Activated CD4-positive, alpha-beta memory T cell treated with anti-CD3 and anti-CD28 coated beads for 36 hours (primary cell): ENCODE measurements at regions not wholly inside any gene's neighbourhood (a gene's known extent, or its start where the extent isn't known, plus 50 kb on each side); places are given as distances from the start of the nearest gene placed in this dataset.
"Not testable (repeated sequence)": the region's sequence is repeated elsewhere in the genome, so short reads cannot be mapped to it uniquely, and the experiment has no call there.

Experiments
- CTCF ChIA-PET: fragments of 350-600 bp; sonication (Branson Sonifier 250); formaldehyde crosslinking; loops from one replicate; lab custom pipeline; 2021; ENCODE audit warnings: antibody characterized with exemption, inconsistent platforms; lab: Charles Lee
- POLR2A ChIA-PET: fragments of 350-600 bp; sonication (Branson Sonifier 250); formaldehyde crosslinking; loops from one replicate; lab custom pipeline; 2021; ENCODE audit warnings: antibody characterized with exemption; lab: Charles Lee
- DNase-seq: peaks from one replicate; pipeline ENCODE4 v3.0.0-alpha.2; 2020
- H3K27ac Mint-ChIP-seq: one replicate; pipeline ENCODE4 v1.8.0; 2021; ENCODE audit warnings: mixed read lengths
- H3K27me3 Mint-ChIP-seq: one replicate; pipeline ENCODE4 v1.8.0; 2021; ENCODE audit warnings: mixed read lengths
- H3K36me3 Mint-ChIP-seq: one replicate; pipeline ENCODE4 v1.8.0; 2021; ENCODE audit warnings: mixed read lengths
- H3K4me1 Mint-ChIP-seq: one replicate; pipeline ENCODE4 v1.8.0; 2021; ENCODE audit warnings: low read depth, mixed read lengths
- H3K4me3 Mint-ChIP-seq: one replicate; pipeline ENCODE4 v1.8.0; 2021; ENCODE audit warnings: mild to moderate bottlenecking, mixed read lengths
- H3K9me3 Mint-ChIP-seq: one replicate; pipeline ENCODE4 v1.8.0; 2021; ENCODE audit warnings: mixed read lengths
- intact Hi-C: fragments of 100-400 bp; cut with micrococcal nuclease; formaldehyde crosslinking; loops from one replicate; pipeline ENCODE4 v1.15.1; 2023

DNA sequence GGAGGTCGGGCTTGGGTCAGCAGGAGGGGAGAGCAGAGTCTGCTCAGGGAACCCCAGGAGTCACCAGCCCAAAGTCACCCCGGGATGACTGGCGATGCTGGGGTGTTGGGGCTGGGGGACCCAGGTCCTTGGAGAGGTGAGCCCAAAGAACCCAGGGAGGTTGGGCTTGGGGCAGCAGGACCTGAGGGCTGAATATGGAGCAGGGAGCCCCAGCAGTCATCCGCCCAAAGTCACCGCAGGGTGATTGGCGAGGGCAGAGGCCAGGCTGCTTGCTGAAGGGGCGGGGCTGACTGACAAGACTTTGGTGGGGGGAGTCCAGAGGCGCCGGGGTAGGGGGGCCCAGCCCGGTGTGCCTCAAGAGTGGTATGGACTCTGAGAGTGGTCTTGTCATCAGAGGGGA, 151.2 kb downstream of the TBC1D2B start:
- H3K9me3 Mint-ChIP-seq, H3K4me1 Mint-ChIP-seq, DNase-seq, CTCF ChIA-PET, POLR2A ChIA-PET, H3K36me3 Mint-ChIP-seq, H3K27me3 Mint-ChIP-seq, intact Hi-C loops, H3K27ac Mint-ChIP-seq, H3K4me3 Mint-ChIP-seq: not testable (repeated sequence)

GRCh38 chr15:77925101-77925500, 152.4 kb downstream of the TBC1D2B start:
- H3K27ac Mint-ChIP-seq, H3K4me1 Mint-ChIP-seq, H3K36me3 Mint-ChIP-seq, DNase-seq, H3K27me3 Mint-ChIP-seq, intact Hi-C loops, H3K9me3 Mint-ChIP-seq, POLR2A ChIA-PET, CTCF ChIA-PET, H3K4me3 Mint-ChIP-seq: not testable (repeated sequence)

GRCh38 chr15:77921664-77922063, 155.8 kb downstream of the TBC1D2B start:
- Mint-ChIP-seq H3K27me3 (peaks cover 5% of the 10 kb centered on the region), H3K4me1 (no peaks in the 10 kb centered on the region), H3K9me3 (no peaks in the 10 kb centered on the region), H3K4me3 (no peak overlapping the region), H3K36me3 (no peaks in the 10 kb centered on the region), H3K27ac (no peak overlapping the region)
- ChIA-PET POLR2A (no interaction called here), CTCF (no interaction called here)
- intact Hi-C loops, result no loop called here
- DNase-seq, result no peak

DNA sequence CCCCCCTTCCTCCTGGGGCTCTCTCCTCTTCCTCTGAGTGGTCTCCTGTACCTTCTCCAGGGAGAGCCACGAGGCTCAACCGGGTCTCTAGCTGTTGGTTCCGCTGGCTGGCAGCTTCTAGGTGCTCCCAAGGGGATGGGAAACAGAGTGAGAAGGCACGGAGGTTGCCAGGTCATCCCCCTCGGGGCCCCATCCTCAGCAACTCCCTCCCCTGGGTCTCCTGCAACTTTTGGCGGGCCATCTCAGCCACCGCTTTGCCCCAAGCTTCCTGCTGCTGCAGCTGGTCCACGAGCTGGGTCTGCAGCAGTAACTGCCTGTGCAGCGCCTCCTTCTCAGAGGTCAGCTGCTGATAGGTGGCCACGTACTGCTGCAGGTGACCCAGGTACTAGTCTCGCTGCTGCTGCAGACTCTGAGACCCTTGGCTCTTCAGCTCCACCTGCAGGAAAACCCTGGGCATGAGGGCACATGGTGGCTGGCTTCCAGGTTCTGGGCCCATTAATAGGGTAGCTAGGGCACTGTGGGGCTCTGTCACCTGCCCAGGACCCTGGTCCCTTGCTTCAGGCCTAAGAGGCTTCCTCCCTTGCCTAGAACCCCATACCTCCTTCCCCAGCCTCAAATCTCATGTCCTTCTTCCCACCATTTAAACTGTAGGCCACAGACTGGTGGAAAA, 160.4 kb downstream of the TBC1D2B start:
- H3K27me3 Mint-ChIP-seq, POLR2A ChIA-PET, DNase-seq, H3K36me3 Mint-ChIP-seq, CTCF ChIA-PET, H3K27ac Mint-ChIP-seq, H3K4me1 Mint-ChIP-seq, H3K9me3 Mint-ChIP-seq, H3K4me3 Mint-ChIP-seq, intact Hi-C loops: not testable (repeated sequence)

DNA sequence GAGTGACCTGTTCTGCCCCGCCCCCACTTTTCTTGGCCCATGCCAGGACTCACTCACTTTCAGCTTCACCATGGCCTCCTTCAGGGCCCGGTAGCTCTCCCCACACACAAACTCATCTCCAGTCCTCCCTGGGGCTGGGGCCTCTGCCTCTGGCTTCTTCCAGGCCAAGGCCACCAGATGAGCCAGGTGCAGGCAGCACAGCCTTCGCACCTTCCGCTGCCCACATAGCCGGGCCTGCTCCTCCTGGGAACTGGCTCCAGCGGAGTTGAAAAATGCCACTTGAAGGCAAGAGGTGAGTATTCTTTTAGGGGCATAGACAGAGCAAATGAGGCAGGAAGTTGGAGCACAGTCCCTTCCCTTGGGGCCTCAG, 161.6 kb downstream of the TBC1D2B start:
- POLR2A ChIA-PET, intact Hi-C loops, CTCF ChIA-PET, H3K27ac Mint-ChIP-seq, H3K9me3 Mint-ChIP-seq, DNase-seq, H3K4me3 Mint-ChIP-seq, H3K4me1 Mint-ChIP-seq, H3K27me3 Mint-ChIP-seq, H3K36me3 Mint-ChIP-seq: not testable (repeated sequence)

DNA sequence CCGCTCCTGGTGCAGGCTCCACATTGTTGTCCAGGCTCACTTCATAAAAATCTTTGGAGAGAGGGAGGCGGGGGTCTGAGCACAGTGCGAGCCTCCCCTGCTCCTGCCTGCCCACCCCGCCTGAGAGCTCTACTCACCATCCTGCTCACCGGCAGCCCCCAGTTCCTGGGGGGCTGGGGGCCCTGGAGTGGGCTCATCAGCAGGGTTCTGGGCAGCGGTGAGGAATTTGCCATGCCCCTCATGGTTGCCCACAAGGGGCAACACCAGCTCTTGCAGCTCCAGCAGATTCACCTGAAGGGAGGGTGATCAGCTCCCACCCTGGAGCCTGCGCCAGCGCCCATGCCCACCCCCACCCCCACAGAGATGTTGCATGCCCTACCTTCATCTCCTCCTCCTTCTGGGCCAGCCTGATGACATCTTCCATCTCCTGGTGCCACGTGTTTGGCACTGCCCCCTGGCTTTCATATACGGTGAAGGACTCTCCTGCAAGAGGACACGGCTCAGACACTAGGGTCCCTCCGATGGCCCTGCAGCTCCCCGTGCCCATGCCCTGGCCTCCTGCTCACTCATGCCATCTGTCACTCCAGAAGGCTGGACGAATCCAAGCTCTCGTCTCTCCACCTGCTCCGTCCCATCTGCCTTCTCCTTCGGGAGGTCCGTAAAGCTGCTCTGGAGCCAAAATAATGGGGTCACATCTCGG, 162.1 kb downstream of the TBC1D2B start:
- no peaks in the 10 kb centered on the region for H3K9me3 Mint-ChIP-seq
- DNase-seq, result no peak
- no peak overlapping the region for H3K27ac Mint-ChIP-seq
- no peaks in the 10 kb centered on the region for H3K4me1 Mint-ChIP-seq
- H3K4me3 Mint-ChIP-seq, result no peak overlapping the region
- ChIA-PET POLR2A (no interaction called here), CTCF (no interaction called here)
- intact Hi-C loops, result no loop called here
- peaks cover 5% of the 10 kb centered on the region for H3K27me3 Mint-ChIP-seq
- no peaks in the 10 kb centered on the region for H3K36me3 Mint-ChIP-seq

DNA sequence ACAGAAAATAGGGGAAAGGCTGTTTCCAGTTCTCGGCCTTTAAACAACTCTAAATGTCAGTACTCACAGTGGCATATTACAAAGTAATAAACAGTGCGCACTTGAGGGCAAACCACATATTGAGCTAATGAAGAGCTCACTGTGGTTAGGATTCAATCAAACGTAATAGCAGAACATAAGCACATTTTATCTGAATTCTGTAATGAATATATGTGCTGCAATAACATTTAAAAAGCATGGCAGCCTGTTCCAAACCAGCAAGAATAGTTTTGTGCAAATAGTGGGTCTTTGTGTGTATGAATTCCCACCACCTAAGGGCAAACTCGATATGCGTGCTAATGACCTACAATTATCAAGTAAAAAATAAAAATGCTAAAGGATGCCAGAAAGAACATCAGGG, 163.0 kb downstream of the TBC1D2B start:
- intact Hi-C loops, H3K4me1 Mint-ChIP-seq, CTCF ChIA-PET, H3K36me3 Mint-ChIP-seq, H3K27ac Mint-ChIP-seq, DNase-seq, H3K4me3 Mint-ChIP-seq, H3K27me3 Mint-ChIP-seq, POLR2A ChIA-PET, H3K9me3 Mint-ChIP-seq: not testable (repeated sequence)

GRCh38 chr15:77910030-77910911, 167.2 kb downstream of the TBC1D2B start:
- intact Hi-C loops, H3K4me1 Mint-ChIP-seq, H3K9me3 Mint-ChIP-seq, H3K36me3 Mint-ChIP-seq: not testable (repeated sequence)
- DNase-seq, result peak; percentile 86
- H3K27me3 Mint-ChIP-seq, result peaks cover 18% of the 10 kb centered on the region
- ChIA-PET CTCF (interaction anchor here (0.6 to 3.6 kb wide), 30 partner anchors 9 to 841 kb away, joined by 3 to 18 read pairs (median 4); partner anchors contain the start of gene TBC1D2B), POLR2A (interaction anchor here (0.6 kb wide), 1 partner anchor 502 kb away, joined by 4 read pairs; no protein-coding TSS in a partner anchor)
- H3K4me3 Mint-ChIP-seq, result peak overlapping the region; percentile 66
- peak overlapping the region; percentile 42 for H3K27ac Mint-ChIP-seq

- POLR2A ChIA-PET, result no interaction called here
- peaks cover 18% of the 10 kb centered on the region for H3K27me3 Mint-ChIP-seq
- CTCF ChIA-PET, result interaction anchor here (0.8 to 3.6 kb wide), 22 partner anchors 8 to 357 kb away, joined by 3 to 18 read pairs (median 5); partner anchors contain the start of genes ACSBG1 and TBC1D2B
- no peak for DNase-seq
- intact Hi-C loops, result loop anchor here (10.0 kb wide), 1 partner anchor 45 kb away; no protein-coding TSS in a partner anchor
- peaks cover 2% of the 10 kb centered on the region for H3K4me1 Mint-ChIP-seq
- no peaks in the 10 kb centered on the region for H3K36me3 Mint-ChIP-seq
- H3K27ac Mint-ChIP-seq, result no peak overlapping the region
- no peaks in the 10 kb centered on the region for H3K9me3 Mint-ChIP-seq
- H3K4me3 Mint-ChIP-seq, result no peak overlapping the region
These were observed 168.2 kb downstream of the TBC1D2B start for GRCh38 chr15:77909182-77909940.

- H3K27ac Mint-ChIP-seq, DNase-seq, H3K4me1 Mint-ChIP-seq, H3K9me3 Mint-ChIP-seq, H3K36me3 Mint-ChIP-seq, POLR2A ChIA-PET, H3K4me3 Mint-ChIP-seq: not testable (repeated sequence)
- intact Hi-C loops, result loop anchor here (10.0 kb wide), 1 partner anchor 46 kb away; no protein-coding TSS in a partner anchor
- peaks cover 18% of the 10 kb centered on the region for H3K27me3 Mint-ChIP-seq
- CTCF ChIA-PET, result interaction anchor here (1.0 to 3.6 kb wide), 12 partner anchors 9 to 352 kb away, joined by 3 to 18 read pairs (median 4); partner anchors contain the start of gene ACSBG1
These were observed 168.8 kb downstream of the TBC1D2B start for GRCh38 chr15:77908752-77909111.

DNA sequence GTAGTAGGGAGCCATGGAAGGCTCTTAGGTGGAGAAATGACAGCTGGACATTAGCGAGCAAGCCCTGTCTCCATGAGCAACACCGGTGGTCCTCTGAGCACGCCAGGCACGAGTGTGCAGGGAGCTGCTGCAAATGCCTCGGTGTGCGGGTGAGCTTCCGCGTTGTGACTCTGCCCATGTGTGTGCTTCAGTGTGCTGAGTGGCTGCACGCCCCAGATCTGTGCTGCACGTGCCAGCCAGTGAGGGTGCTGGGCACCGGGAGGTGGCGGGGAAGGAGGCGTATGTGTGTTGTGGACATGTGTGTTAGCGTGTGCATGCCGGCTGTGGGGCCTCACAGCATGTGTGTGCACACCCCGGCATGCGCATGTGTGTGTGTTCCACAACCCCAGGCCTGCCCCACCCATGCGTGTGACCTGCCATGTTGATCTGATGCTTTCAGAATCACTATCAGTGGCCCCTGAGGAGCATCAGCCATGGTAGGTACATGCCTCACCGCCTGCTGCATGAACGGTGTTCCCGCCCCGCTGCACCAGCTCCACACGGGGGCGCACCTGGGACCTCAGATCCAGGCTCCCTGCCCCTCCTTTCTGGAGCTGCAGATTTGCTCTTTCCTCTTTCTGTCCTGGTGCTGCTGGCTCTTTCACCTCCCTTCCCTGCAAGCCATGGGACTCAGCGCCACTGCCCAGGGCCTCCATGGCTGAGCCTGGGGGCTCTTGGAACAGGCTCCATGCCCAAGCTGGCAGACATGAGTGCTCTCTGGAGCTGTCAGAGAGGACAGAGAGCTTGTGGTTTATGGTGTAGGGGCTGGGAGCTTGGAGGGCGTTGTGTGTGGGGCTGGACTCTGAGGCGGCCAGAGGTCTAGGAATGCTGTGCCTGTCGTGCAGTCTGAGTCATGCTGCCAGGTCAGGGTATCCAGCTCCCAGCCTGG, 169.4 kb downstream of the TBC1D2B start:
- no peaks in the 10 kb centered on the region for H3K9me3 Mint-ChIP-seq
- ChIA-PET POLR2A (no interaction called here), CTCF (interaction anchor here (0.6 to 3.6 kb wide), 13 partner anchors 9 to 353 kb away, joined by 3 to 18 read pairs (median 3); partner anchors contain the start of gene ACSBG1)
- peaks cover 16% of the 10 kb centered on the region for H3K27me3 Mint-ChIP-seq
- H3K27ac Mint-ChIP-seq, result no peak overlapping the region
- DNase-seq, result peak; percentile 80
- H3K4me3 Mint-ChIP-seq, result no peak overlapping the region
- peaks cover 2% of the 10 kb centered on the region for H3K4me1 Mint-ChIP-seq
- intact Hi-C loops, result loop anchor here (10.0 kb wide), 1 partner anchor 47 kb away; no protein-coding TSS in a partner anchor
- no peaks in the 10 kb centered on the region for H3K36me3 Mint-ChIP-seq
